Fibroblast of lung (primary cell): ENCODE measurements at regions not wholly inside any gene's neighbourhood (a gene's known extent, or its start where the extent isn't known, plus 50 kb on each side); places are given as distances from the start of the nearest gene placed in this dataset.

Experiments
- DNase-seq, 2 donors: peaks; one replicate each; pipeline versions ENCODE4 v3.0.0 to v3.0.0-alpha.2; 2010; ENCODE audit warnings: low read depth in 2 of 2
- H2AFZ ChIP-seq: 2 replicates; pipeline ENCODE4 v1.5.1; 2012; ENCODE audit warnings: low read length, control low read depth, inconsistent platforms
- H3K27ac ChIP-seq: 2 replicates; pipeline ENCODE4 v1.5.1; 2011; ENCODE audit warnings: low read length, control low read depth; ENCODE audit not compliant: insufficient read depth
- H3K27me3 ChIP-seq: 2 replicates; pipeline ENCODE4 v1.5.1; 2011; ENCODE audit warnings: mild to moderate bottlenecking, low read length; ENCODE audit not compliant: control insufficient read depth, insufficient read depth
- H3K36me3 ChIP-seq: 2 replicates; pipeline ENCODE4 v1.5.1; 2011; ENCODE audit warnings: low read length; ENCODE audit not compliant: control insufficient read depth, insufficient read depth
- H3K4me1 ChIP-seq: 2 replicates; pipeline ENCODE4 v1.5.1; 2011; ENCODE audit warnings: low read length; ENCODE audit not compliant: control insufficient read depth, insufficient read depth; ENCODE audit errors: extremely low read depth
- H3K4me2 ChIP-seq: 2 replicates; pipeline ENCODE4 v1.5.1; 2011; ENCODE audit warnings: low read length, control low read depth; ENCODE audit not compliant: insufficient read depth; ENCODE audit errors: extremely low read depth
- H3K4me3 ChIP-seq, 4 experiments: fragments of 200-600 bp in 1 of 4; sonication (generic) in 1 of 4; replicated peaks in 1 of 4; 2 replicates each; pipeline ENCODE4 v1.5.1; 2011 to 2016; ENCODE audit warnings: low read length in 4 of 4, low read depth in 3 of 4, mild to moderate bottlenecking in 3 of 4, control low read depth in 2 of 4, inconsistent platforms in 1 of 4, mixed read lengths in 1 of 4; ENCODE audit not compliant: insufficient read depth in 1 of 4; ENCODE audit errors: control extremely low read depth in 1 of 4
- H3K79me2 ChIP-seq: 2 replicates; pipeline ENCODE4 v1.5.1; 2012; ENCODE audit warnings: mild to moderate bottlenecking, low read length, inconsistent platforms; ENCODE audit not compliant: control insufficient read depth, insufficient read depth
- H3K9ac ChIP-seq: 2 replicates; pipeline ENCODE4 v1.5.1; 2011; ENCODE audit warnings: mild to moderate bottlenecking, low read length, control low read depth; ENCODE audit not compliant: insufficient read depth
- H3K9me3 ChIP-seq: 2 replicates; pipeline ENCODE4 v1.5.1; 2012; ENCODE audit warnings: low read depth, low read length; ENCODE audit not compliant: control insufficient read depth, insufficient read depth
- H4K20me1 ChIP-seq: 2 replicates; pipeline ENCODE4 v1.5.1; 2011; ENCODE audit warnings: low read length; ENCODE audit not compliant: control insufficient read depth, insufficient read depth; ENCODE audit errors: extremely low read depth
- CTCF ChIP-seq, 2 donors: IDR thresholded peaks in 1 of 2; conservative IDR thresholded peaks in 1 of 2; 1 replicate in 1 of 2; 2 replicates in 1 of 2; pipeline ENCODE4 v1.5.1; 2011 to 2012; ENCODE audit warnings: low read length in 2 of 2, control low read depth in 1 of 2, inconsistent platforms in 1 of 2, low read depth in 1 of 2, mild to moderate bottlenecking in 1 of 2
- EZH2 ChIP-seq: IDR thresholded peaks from 2 replicates; pipeline ENCODE4 v1.5.1; 2012; ENCODE audit warnings: low read length, control low read depth, mild to moderate bottlenecking; ENCODE audit errors: missing control alignments

GRCh38 chr4:75340561-75340960 lies 173.6 kb downstream of the RCHY1 start:
- no peak for DNase-seq
- peaks cover 4% of the 10 kb centered on the region for H3K4me1 ChIP-seq
- TF ChIP-seq CTCF (conservative IDR thresholded peaks at IDR 0.05 in 1 of 2, IDR thresholded peaks at IDR 0.05 in 1 of 2; ENCODE audit: low read depth in 1 of 2, low read length in 2 of 2) (no peak), EZH2 (no peak)

GRCh38 chr4:75338352-75338880 lies 175.8 kb downstream of the RCHY1 start:
- no peak overlapping the region for H3K9ac ChIP-seq
- H3K4me1 ChIP-seq: peaks cover 4% of the 10 kb centered on the region
- DNase-seq: no peak
- no peak overlapping the region for H3K27ac ChIP-seq
- no peaks in the 10 kb centered on the region for H4K20me1 ChIP-seq
- H3K79me2 ChIP-seq: no peaks in the 10 kb centered on the region
- H3K27me3 ChIP-seq: no peaks in the 10 kb centered on the region
- H3K36me3 ChIP-seq: no peaks in the 10 kb centered on the region
- H2AFZ ChIP-seq: no peak overlapping the region
- no peaks in the 10 kb centered on the region for H3K9me3 ChIP-seq
- no peak overlapping the region for H3K4me3 ChIP-seq
- no peak overlapping the region for H3K4me2 ChIP-seq
- TF ChIP-seq CTCF (conservative IDR thresholded peaks at IDR 0.05 in 1 of 2, IDR thresholded peaks at IDR 0.05 in 1 of 2; ENCODE audit: low read depth in 1 of 2, low read length in 2 of 2) (no peak), EZH2 (no peak)

More at GRCh38 chr4:75340561-75340960, 173.6 kb downstream of the RCHY1 start:
- H3K27me3 ChIP-seq: no peaks in the 10 kb centered on the region
- H4K20me1 ChIP-seq: no peaks in the 10 kb centered on the region
- H3K9me3 ChIP-seq: no peaks in the 10 kb centered on the region
- H3K27ac ChIP-seq: no peak overlapping the region
- H3K4me2 ChIP-seq: no peak overlapping the region
- H3K79me2 ChIP-seq: no peaks in the 10 kb centered on the region
- no peak overlapping the region for H3K4me3 ChIP-seq
- no peaks in the 10 kb centered on the region for H3K36me3 ChIP-seq
- H3K9ac ChIP-seq: no peak overlapping the region
- H2AFZ ChIP-seq: no peak overlapping the region

- Histone ChIP-seq H3K4me1 (peaks cover 2% of the 10 kb centered on the region), H3K36me3 (no peaks in the 10 kb centered on the region), H2AFZ (no peak overlapping the region), H3K27me3 (no peaks in the 10 kb centered on the region), H3K9ac (no peak overlapping the region), H3K9me3 (no peaks in the 10 kb centered on the region), H3K4me3 (no peak overlapping the region), H3K4me2 (no peak overlapping the region), H4K20me1 (no peaks in the 10 kb centered on the region), H3K27ac (no peak overlapping the region), H3K79me2 (no peaks in the 10 kb centered on the region)
- DNase-seq: peak in 1 of 2 donors; percentile 27
- TF ChIP-seq CTCF (conservative IDR thresholded peaks at IDR 0.05 in 1 of 2, IDR thresholded peaks at IDR 0.05 in 1 of 2; ENCODE audit: low read depth in 1 of 2, low read length in 2 of 2) (no peak), EZH2 (no peak)
Measured at GRCh38 chr4:75327804-75328512, 186.2 kb downstream of the RCHY1 start.
